ENCODE measurements at regions not wholly inside any gene's neighbourhood (a gene's known extent, or its start where the extent isn't known, plus 50 kb on each side); places are given as distances from the start of the nearest gene placed in this dataset.
"Not testable (repeated sequence)": the region's sequence is repeated elsewhere in the genome, so short reads cannot be mapped to it uniquely, and the experiment has no call there.

GRCh38 chr5:179456075-179456474 is 94.3 kb upstream of the RUFY1 start:
- DNase-seq (ENCODE audit: low spot score): not testable (repeated sequence)

DNA sequence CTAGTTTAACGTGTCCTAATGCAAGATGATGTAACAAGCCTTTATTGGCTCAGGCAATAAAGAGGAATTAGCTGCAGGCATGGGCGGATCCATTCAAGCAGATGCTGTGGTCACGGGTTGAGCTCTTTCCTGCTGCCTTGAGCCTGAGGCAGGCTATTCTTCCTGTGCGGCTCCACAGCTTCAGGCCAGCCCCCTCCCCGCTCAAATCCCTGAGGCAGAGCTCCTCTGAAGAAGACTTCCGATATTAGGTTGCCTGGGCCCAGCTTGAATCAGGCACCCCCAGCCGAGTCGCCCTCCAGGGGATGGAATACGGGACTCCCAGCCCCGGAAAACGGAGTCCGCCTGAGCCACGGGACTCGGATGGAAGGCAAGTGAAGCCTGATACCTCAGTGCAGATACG is 95.0 kb upstream of the RUFY1 start:
- DNase-seq (ENCODE audit: low spot score): no peak

DNA sequence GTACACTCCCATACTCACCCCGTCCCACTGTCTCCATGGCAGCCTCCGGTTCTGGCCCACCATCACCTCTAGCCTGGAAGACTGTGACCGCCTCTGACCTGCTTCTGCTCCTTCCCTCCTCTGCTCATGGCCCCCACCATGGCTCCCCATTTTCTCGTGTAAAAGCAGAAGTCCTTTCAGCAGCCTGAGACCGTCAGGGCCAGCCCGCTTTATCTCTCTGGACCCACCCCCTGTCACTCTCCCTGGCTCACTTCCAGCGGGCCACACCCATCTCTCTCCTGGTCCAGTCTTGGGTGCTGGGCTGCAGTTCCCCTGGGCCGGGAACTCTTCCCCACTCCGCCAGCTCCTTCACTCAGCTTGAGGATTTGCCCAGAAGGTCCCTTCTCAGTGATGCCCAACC is 96.0 kb upstream of the RUFY1 start:
- DNase-seq (ENCODE audit: low spot score): no peak

DNA sequence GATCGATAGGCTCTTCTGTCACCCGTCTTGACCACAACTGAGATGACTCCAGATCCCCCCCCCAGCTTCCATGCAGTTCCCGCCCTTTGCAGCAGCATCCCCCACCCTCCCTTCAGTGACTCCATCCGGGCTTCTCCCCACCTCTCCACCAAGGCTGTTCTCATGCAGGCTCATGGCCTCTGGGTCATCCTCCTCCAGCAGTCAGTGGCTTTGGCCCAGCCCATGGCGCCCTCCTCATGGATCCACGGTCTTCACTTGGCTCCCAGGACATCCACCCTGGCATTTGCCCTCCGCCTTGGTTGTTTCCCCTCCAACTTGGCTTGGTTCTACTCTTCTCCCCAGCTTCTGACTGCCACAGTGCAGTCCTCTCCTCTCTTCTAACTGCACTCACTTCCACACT is 96.7 kb upstream of the RUFY1 start:
- no peak for DNase-seq (ENCODE audit: low spot score)

GRCh38 chr5:179452356-179453230 is 97.8 kb upstream of the RUFY1 start:
- no peak for DNase-seq (ENCODE audit: low spot score)

GRCh38 chr5:179451828-179452196 is 98.5 kb upstream of the RUFY1 start:
- no peak for DNase-seq (ENCODE audit: low spot score)

GRCh38 chr5:179451114-179451827 is 99.1 kb upstream of the RUFY1 start:
- no peak for DNase-seq (ENCODE audit: low spot score)

- not testable (repeated sequence) for DNase-seq (ENCODE audit: low spot score)
Measured at GRCh38 chr5:179449950-179450349, 100.4 kb upstream of the RUFY1 start.

DNA sequence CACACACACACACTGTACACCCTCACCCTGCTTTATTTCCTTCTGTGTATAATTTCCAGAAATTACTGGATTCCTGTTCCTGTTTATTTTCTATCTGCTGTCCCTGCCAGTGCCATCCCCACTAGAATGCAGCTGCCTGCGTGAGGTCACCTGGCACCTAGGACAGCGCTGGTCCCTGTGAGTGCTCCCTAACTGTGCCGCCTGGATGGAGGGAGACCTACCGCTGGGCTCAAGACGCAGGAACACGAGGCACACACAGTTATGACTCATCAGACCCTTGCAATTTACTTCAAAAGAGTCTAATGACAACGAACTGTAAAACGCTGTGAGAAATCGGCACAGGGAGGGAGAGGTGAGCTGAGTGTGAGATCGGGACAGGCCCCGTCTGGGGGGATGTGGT is 102.1 kb upstream of the RUFY1 start:
- not testable (repeated sequence) for DNase-seq (ENCODE audit: low spot score)

DNA sequence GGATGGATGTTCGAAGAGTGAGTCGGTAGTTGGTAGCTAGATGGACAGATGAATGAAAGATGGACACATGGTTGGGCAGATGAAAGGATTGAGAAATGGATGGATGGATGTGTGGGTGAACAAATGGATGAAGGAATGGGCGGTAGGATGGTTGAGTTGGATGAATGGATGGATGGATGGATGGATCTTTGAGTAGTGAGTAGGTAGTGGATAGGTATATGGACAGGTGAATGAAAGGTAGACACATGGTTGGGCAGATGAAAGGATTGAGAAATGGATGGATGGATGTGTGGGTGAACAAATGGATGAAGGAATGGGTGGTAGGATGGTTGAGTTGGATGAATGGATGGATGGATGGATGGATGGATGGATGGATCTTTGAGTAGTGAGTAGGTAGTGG is 97.0 kb upstream of the ADAMTS2 start:
- DNase-seq (ENCODE audit: low spot score): not testable (repeated sequence)

GRCh38 chr5:179439181-179439985 is 94.1 kb upstream of the ADAMTS2 start:
- DNase-seq (ENCODE audit: low spot score): no peak

DNA sequence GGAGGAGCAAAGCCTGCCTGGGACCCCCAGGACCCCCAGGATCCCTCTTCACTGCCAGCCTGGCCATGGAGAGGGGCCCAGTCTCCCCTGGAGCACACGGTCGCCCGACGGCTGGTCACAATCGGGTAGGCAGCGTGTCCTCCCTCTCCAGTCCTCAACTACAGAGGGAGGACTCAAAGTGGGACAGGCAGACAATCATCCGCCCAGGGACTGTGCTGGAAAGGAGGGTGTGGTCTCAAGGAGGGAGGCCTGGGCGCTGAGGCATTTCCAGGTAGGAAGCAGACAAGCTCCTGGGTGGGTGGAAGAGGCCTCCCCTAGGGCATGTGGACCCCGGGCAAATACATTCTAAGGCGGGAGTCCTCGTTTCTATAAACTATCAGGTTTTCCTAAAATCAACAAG is 93.2 kb upstream of the ADAMTS2 start:
- DNase-seq (ENCODE audit: low spot score): no peak

GRCh38 chr5:179438011-179438441 is 92.8 kb upstream of the ADAMTS2 start:
- DNase-seq (ENCODE audit: low spot score): no peak

DNA sequence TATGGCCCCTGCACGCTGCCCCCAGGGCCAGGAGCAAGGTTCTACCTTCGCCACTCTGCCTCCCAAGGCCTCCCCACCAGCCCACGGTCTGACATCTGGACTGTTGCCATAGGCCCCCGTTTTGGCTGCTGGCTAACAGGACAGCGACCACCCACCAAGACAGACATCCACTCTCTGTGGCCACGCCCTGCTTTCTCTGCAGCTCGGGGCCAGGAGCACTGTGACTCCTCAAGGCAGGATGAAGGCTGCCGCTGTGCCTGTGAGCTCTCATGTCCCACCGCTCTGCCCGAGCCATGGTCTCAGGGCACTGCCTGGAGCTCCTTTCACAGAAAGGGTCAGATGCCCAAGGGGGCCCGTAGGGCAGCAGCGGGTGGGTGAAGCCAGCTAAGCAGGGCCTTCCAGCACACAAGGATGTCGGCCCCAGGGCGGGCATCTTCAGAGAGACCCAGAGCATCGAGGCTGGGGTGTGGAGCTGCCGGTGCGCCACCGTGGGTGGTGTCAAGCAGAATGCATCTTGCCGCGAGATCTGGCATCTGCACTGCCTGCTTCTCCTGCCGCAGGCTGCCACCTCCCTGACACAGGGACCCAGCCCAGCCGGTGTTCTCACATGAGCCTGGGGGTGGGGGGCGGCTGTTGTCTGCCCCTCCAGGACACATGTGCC is 92.2 kb upstream of the ADAMTS2 start:
- DNase-seq (ENCODE audit: low spot score): no peak

DNA sequence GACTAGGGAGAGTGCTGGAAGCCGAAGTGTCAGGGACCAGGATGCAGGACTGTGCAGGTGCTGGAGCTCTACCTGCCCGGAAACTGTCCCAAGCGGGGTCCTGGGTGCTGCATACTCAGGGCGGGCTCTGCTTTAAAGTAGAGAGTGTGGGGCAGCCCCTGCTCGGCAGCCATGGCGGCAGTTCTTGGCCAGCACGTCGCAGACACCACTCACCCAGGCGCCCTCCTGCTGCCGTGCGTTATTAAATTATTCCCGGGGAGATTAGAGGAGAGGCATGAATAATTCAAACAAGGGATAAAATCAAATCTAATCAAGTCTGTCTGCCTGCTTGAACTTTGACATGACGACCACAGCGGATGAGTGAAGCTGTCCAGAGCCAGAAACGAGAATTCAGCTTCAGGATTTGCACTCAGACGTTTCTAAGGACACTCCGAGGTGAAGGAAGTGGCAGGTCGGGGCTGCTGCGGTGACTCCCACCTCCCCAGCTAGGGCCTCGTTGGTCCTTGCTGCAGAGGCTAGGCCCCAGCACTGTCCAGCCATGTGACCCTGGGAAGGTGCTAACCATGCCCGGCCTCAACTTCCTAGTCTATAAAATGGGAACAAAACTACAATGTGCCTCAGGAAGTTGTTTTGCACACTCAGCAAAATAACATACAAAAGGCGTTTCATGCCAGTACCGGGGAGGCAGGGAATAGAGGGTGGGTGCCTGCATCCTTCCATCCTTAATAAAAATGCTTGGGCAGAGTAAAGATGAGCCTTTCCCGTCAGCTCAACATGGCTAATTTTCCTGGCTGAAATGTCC is 91.3 kb upstream of the ADAMTS2 start:
- DNase-seq (ENCODE audit: low spot score): no peak

DNA sequence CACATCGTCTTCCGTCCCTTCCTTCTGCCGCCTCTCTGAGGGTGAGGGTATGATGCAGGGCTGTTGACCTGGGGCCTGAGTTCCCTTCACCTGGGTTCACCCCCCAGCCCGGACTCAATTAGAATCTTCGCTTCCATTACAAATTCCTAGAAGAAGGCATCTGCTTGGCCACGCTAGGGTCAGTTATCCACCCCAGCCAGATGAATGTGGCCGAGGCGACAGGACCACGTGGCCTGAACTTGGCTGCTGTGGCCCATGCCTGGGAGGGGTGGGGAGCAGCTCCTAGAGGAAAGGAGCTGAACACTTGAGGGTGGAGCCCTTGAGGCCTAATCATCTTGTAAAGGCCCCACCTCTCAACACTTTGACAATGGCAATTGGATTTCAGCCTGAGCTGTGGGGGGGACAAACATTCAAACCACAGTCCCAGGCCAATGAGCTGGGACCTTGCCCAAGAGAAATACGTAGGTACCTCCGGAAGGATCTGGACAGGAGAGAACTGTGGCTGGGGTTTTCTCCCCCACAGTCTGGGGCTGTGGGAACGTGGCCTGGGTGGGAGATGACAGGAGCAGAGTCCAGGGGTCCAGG is 90.6 kb upstream of the ADAMTS2 start:
- no peak for DNase-seq (ENCODE audit: low spot score)

GRCh38 chr5:179435181-179435580 is 89.9 kb upstream of the ADAMTS2 start:
- no peak for DNase-seq (ENCODE audit: low spot score)

- no peak for DNase-seq (ENCODE audit: low spot score)
Measured at GRCh38 chr5:179432547-179432946, 87.3 kb upstream of the ADAMTS2 start.

- no peak for DNase-seq (ENCODE audit: low spot score)
Measured at GRCh38 chr5:179431221-179431824, 86.1 kb upstream of the ADAMTS2 start.
